DOHH2 (cell line): ENCODE measurements at regions not wholly inside any gene's neighbourhood (a gene's known extent, or its start where the extent isn't known, plus 50 kb on each side); places are given as distances from the start of the nearest gene placed in this dataset.
A peak's percentile ranks its signal among the peaks of the same experiment; 100 is the strongest.

Source experiments
- H3F3A ChIP-seq: fragments of 200-600 bp; sonication (generic), shearing (Covaris generic); 2 replicates; pipeline ENCODE4 v1.6.0; 2016; ENCODE audit warnings: antibody characterized with exemption, mild to moderate bottlenecking; ENCODE audit not compliant: control insufficient read depth, insufficient read depth
- H3K27ac ChIP-seq: fragments of 200-600 bp; sonication (generic); 2 replicates; pipeline ENCODE4 v1.5.1; 2014; ENCODE audit warnings: low read depth, mild to moderate bottlenecking, low read length, moderate library complexity
- H3K27me3 ChIP-seq: fragments of 200-600 bp; sonication (generic); 2 replicates; pipeline ENCODE4 v1.6.1; 2014; ENCODE audit warnings: mild to moderate bottlenecking, low read length, mixed read lengths; ENCODE audit not compliant: control insufficient read depth
- H3K36me3 ChIP-seq: fragments of 200-600 bp; sonication (generic); 2 replicates; pipeline ENCODE4 v1.6.1; 2014; ENCODE audit warnings: mild to moderate bottlenecking, low read length, moderate library complexity, mixed read lengths; ENCODE audit not compliant: control insufficient read depth
- H3K4me1 ChIP-seq: fragments of 200-600 bp; sonication (generic); 2 replicates; pipeline ENCODE4 v1.6.1; 2014; ENCODE audit warnings: mild to moderate bottlenecking, low read length, mixed read lengths; ENCODE audit not compliant: control insufficient read depth
- H3K4me2 ChIP-seq: fragments of 200-600 bp; sonication (generic); 2 replicates; pipeline ENCODE4 v1.6.0; 2014; ENCODE audit warnings: mild to moderate bottlenecking, low read length, moderate library complexity
- H3K4me3 ChIP-seq: fragments of 200-600 bp; sonication (generic); 2 replicates; pipeline ENCODE4 v1.5.1; 2014; ENCODE audit warnings: mild to moderate bottlenecking, low read length, mixed read lengths
- H3K79me2 ChIP-seq: fragments of 200-600 bp; sonication (generic); 2 replicates; pipeline ENCODE4 v1.6.1; 2014; ENCODE audit warnings: mild to moderate bottlenecking, low read length, mixed read lengths; ENCODE audit not compliant: control insufficient read depth
- H3K9me2 ChIP-seq: fragments of 200-600 bp; sonication (generic); replicated peaks from 2 replicates; pipeline ENCODE4 v1.6.1; 2014; ENCODE audit warnings: mild to moderate bottlenecking, low read length, mixed read lengths; ENCODE audit not compliant: control insufficient read depth
- H3K9me3 ChIP-seq: fragments of 200-600 bp; sonication (generic); 2 replicates; pipeline ENCODE4 v1.6.1; 2014; ENCODE audit warnings: antibody characterized with exemption, low read length, mixed read lengths; ENCODE audit not compliant: control insufficient read depth, insufficient read depth
- H4K20me1 ChIP-seq: fragments of 200-600 bp; sonication (generic); 2 replicates; pipeline ENCODE4 v1.6.0; 2014; ENCODE audit warnings: low read depth, mild to moderate bottlenecking, antibody characterized with exemption, low read length, moderate library complexity; ENCODE audit not compliant: control insufficient read depth, insufficient read depth
- CTCF ChIP-seq: fragments of 200-600 bp; sonication (generic); IDR thresholded peaks from one replicate; pipeline ENCODE4 v1.5.1; 2014; ENCODE audit warnings: antibody characterized with exemption, mild to moderate bottlenecking, low read depth, low read length; ENCODE audit not compliant: poor library complexity, severe bottlenecking
- EZH2phosphoT487 ChIP-seq: fragments of 200-600 bp; sonication (generic); IDR thresholded peaks from 2 replicates; pipeline ENCODE4 v1.6.1; 2017; ENCODE audit warnings: borderline replicate concordance, mild to moderate bottlenecking, antibody characterized with exemption, low read length, moderate library complexity, mixed read lengths

GRCh38 chr7:25032774-25033743, 53.1 kb upstream of the OSBPL3 start:
- peaks cover 13% of the 10 kb centered on the region for H3K9me3 ChIP-seq
- H3K9me2 ChIP-seq: no peaks in the 10 kb centered on the region
- no peaks in the 10 kb centered on the region for H4K20me1 ChIP-seq
- H3K79me2 ChIP-seq: no peaks in the 10 kb centered on the region
- H3F3A ChIP-seq: no peaks in the 10 kb centered on the region
- H3K4me1 ChIP-seq: no peaks in the 10 kb centered on the region
- no peak for TF ChIP-seq CTCF
- TF ChIP-seq EZH2phosphoT487: no peak
- H3K27me3 ChIP-seq: no peaks in the 10 kb centered on the region
- no peak overlapping the region for H3K4me2 ChIP-seq
- no peak overlapping the region for H3K4me3 ChIP-seq
- H3K27ac ChIP-seq: no peak overlapping the region
- H3K36me3 ChIP-seq: no peaks in the 10 kb centered on the region

DNA sequence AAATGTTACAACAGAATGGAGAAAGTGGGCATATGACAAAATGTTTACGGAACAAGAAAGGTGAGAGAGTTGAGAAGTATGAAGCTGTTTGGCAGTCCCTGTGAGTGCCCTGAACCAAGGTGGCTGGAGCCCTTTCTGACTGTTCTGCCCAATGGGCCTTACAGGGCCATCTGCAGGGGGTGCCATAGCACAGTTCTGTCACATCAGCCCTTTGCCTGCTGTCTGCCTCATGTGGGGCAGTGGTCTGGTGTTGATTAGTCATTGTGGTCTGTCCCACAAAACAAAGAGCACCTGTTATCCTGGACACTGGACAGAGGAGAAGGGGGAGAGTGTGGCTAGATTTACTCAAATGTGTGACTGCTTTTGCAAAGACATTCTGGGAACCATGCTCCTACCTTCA, 51.5 kb upstream of the OSBPL3 start:
- Histone ChIP-seq H3K36me3 (no peaks in the 10 kb centered on the region), H3K4me3 (no peak overlapping the region), H3K9me3 (peaks cover 10% of the 10 kb centered on the region), H3K79me2 (no peaks in the 10 kb centered on the region), H3F3A (no peaks in the 10 kb centered on the region), H3K27ac (no peak overlapping the region), H3K27me3 (no peaks in the 10 kb centered on the region), H3K9me2 (no peaks in the 10 kb centered on the region), H3K4me1 (no peaks in the 10 kb centered on the region), H4K20me1 (no peaks in the 10 kb centered on the region), H3K4me2 (no peak overlapping the region)
- TF ChIP-seq EZH2phosphoT487 (no peak), CTCF (peak; percentile 13)

- no peaks in the 10 kb centered on the region for H3K79me2 ChIP-seq
Observed at GRCh38 chr7:25031007-25031406, 51.0 kb upstream of the OSBPL3 start.

More at GRCh38 chr7:25031007-25031406, 51.0 kb upstream of the OSBPL3 start:
- H3K9me3 ChIP-seq: peaks cover 6% of the 10 kb centered on the region
- no peaks in the 10 kb centered on the region for H3F3A ChIP-seq
- H3K27me3 ChIP-seq: no peaks in the 10 kb centered on the region
- no peaks in the 10 kb centered on the region for H3K4me1 ChIP-seq
- no peaks in the 10 kb centered on the region for H3K9me2 ChIP-seq
- H3K4me2 ChIP-seq: no peak overlapping the region
- TF ChIP-seq EZH2phosphoT487 (no peak), CTCF (no peak)
- no peak overlapping the region for H3K4me3 ChIP-seq
- H4K20me1 ChIP-seq: no peaks in the 10 kb centered on the region
- no peak overlapping the region for H3K27ac ChIP-seq
- no peaks in the 10 kb centered on the region for H3K36me3 ChIP-seq
